HG03520 (cell line): ENCODE measurements at regions not wholly inside any gene's neighbourhood (a gene's known extent, or its start where the extent isn't known, plus 50 kb on each side); places are given as distances from the start of the nearest gene placed in this dataset.
"Not testable (repeated sequence)": the region's sequence is repeated elsewhere in the genome, so short reads cannot be mapped to it uniquely, and the experiment has no call there.

Source experiments
- ATAC-seq: cut with Tn5 transposase; IDR thresholded peaks from one replicate; pipeline ENCODE4 v1.9.1; 2021; ENCODE audit warnings: mild to moderate bottlenecking, moderate library complexity; ENCODE audit not compliant: unreplicated experiment

DNA sequence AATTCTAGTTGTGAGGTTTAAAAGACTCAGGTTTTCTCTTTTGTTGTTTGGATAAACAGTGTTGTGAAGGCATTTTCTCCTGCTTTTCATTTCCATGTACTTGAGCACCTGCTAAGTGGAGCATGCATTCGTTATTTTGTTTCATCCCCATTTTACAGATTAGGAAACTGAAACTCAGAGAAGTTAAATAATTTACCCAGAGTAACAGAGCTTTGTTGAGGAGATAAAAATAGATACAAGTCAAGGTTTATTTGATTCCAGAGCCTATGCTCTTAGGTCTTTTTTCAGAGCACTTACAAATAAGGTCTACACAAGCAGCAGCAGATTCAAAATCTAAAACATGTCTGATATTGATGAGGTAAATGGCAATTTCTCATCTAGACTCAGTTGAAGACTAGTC is 254.7 kb upstream of the PTBP2 start:
- no peak for ATAC-seq

- ATAC-seq = not testable (repeated sequence)
These were observed 251.9 kb upstream of the PTBP2 start for GRCh38 chr1:96469726-96470125.

DNA sequence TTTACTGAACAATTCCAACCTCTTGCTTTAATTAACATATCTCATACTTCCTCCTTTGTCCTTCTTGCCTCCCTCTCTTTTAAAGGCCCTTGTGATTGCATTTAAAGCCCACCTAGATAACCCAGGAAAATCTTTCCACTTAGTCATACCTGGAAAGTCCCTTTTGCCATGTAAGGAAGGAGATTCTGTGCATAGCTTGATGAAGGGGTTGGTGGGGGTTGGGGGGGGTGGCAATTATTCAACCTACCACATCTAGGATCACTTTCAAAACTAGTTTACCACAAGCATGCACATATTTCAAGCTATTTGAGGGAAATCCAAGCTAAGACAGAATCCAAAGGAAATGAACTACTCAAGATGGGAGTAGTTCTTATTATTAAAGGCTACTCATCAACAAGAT is 249.1 kb upstream of the PTBP2 start:
- no peak for ATAC-seq

DNA sequence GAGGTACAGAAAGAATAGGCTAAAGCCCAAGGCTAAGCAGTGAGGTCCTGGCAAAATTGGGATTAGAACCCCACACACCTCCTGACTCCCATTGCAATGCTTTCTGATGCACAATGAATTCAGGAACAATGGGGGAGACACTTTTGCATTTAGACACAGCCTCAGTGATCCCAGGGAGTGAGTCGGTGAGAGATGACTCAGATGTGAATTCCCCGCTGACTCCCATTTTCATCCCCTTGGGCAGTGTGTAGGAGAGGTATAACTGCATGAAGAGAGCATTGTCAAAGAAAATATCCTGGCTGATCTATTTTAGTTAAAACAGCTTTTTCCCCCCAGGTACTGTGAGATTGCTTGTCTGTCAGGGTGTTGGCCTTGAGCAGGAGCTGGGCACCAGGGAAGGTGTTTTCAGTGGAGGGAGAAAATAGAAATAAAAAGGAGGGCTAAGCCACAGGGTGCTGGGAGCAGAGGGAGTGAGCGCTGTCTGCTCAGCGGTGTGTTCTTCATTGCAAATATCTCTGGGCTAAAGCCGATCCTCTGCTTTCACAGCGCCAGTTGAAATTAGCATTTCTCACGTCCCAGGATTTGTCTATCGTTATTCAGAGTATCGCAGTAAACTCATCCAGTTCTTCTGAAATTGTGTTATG is 247.7 kb upstream of the PTBP2 start:
- ATAC-seq = no peak

DNA sequence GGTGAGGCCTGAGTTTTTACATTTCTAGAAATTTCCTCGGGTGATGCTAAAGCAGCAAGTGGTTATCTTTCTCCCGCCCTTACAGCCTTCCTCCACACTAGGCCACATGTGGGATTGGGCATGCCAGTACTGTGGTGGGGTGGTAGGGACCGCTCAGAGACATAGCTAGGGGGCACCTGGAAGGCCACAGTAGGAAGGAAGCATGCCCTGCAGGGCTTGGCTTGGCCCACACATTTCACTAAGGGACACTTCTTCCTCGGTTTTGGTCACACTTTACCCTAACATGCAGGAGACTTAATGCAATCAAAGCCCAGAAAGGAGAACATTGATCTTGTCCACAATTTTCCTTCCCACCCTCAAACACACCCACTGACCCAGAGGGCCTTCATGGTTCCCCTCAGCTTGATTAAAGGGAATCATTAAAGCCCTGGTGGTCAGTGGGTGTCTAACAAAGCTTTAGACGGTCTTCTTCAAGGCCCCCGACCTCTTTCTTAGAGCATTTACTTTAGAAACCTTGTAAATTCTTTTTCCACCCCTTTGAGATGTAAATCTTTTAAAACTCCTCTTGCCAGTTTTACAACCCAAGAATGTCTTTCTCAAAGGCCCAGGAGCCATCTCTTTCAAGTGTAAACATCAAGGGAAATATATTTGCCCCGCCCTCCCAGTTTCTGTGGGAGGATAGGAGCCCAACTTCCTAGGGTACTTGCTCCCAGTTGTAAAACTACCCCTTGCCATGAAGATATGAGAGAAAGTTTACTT is 246.4 kb upstream of the PTBP2 start:
- no peak for ATAC-seq

- no peak for ATAC-seq
These were observed 245.7 kb upstream of the PTBP2 start for GRCh38 chr1:96475903-96476302.

GRCh38 chr1:96478228-96478627 is 243.4 kb upstream of the PTBP2 start:
- no peak for ATAC-seq

GRCh38 chr1:96481409-96481808 is 240.2 kb upstream of the PTBP2 start:
- no peak for ATAC-seq

GRCh38 chr1:96482616-96483015 is 239.0 kb upstream of the PTBP2 start:
- no peak for ATAC-seq

DNA sequence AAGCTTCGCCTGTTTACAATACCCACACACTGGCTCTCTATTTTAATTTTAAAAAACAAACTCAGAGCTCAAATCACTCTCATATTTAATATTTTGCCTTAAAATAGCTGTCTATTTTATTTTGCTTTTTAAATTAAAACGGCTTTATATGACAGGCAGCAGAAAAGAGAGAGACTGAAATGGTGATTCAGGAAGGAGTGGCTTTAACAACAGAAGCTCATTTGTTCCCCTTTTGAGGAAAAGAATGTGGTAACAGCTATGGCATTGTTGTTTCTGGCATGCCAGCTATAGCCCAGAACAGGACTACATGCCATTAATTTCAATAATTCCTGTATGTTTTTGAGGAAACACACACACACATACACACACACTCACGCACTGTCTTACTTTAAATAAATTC is 234.2 kb upstream of the PTBP2 start:
- no peak for ATAC-seq

- no peak for ATAC-seq
These were observed 233.6 kb upstream of the PTBP2 start for GRCh38 chr1:96487971-96488370.

- ATAC-seq = peak; percentile 60
These were observed 232.8 kb upstream of the PTBP2 start for GRCh38 chr1:96488777-96489176.

DNA sequence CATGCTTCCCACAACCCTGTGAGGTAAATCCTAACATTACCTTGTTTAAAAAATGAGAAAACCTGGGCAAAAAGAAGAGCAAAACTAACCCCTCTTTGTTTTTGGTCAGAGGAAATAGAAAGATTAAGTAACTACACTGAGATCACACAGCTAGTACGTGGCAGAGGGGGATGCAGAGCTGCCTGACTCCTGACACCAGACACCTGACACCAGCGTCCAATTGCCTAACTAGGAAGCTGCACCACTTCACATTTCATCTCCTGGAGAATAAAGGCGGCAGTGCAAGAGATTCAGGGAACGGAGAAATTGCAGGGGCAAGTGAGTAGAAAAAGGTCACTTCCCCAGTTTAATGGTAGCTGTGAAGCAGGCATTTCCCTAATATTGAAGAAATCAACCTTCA is 229.3 kb upstream of the PTBP2 start:
- no peak for ATAC-seq

- no peak for ATAC-seq
These were observed 222.7 kb upstream of the PTBP2 start for GRCh38 chr1:96498744-96499340.

DNA sequence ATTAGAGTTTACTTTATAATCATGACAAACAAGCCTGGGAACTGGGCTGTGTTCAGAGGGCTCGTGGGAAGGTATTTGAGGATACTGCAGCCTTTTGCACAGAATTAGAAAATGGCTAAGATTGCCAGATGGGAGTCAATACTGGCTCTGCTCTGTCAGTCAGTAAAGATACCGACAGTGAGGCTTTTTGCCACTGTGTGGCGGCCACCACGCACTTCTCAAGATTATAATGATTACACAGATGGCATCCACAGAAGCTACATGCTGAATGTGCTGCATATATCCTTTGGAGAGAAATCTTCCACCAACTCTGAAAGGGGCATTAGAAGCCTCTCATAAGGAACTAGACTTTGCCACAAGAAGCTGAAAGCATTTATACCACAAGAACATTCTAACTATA is 213.4 kb upstream of the PTBP2 start:
- ATAC-seq = no peak

DNA sequence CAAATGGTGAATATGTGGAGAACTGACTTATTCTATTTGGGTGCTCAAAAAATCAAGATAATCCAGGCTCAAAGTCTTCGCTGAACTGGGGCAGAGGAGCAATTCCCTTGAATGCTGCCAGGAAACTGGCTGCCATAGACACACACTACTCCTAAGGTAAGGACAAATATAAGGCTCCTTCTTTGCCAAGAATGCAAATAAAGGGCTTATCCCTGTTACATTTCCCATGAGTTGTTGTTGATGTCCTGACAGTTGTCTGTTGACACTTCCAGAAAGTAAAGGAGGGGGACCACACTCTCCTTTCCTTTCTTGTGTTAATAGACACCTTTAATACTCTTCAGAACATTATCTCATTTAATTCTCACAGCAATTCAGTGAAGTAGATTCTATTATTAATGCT is 212.2 kb upstream of the PTBP2 start:
- ATAC-seq = no peak

GRCh38 chr1:96509951-96510350 is 211.6 kb upstream of the PTBP2 start:
- ATAC-seq = no peak

DNA sequence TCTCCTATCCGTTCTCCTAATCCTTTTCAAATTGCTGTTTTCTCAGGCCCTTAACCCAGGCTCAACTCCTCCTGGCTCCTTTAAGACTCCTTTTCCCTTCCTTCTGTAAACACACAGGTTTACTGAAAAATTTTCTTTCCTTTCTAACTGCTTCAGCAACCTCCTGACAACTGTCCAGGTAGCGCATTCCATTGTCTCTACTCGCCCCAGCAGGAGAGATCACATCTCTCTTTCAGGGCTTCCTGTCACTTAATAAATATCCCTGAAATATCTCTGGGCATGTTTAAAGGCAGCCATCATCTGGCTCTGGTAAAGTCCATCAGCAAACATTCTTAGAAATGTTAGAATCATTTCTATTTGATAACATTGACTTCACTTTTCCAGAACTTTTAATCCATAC is 211.2 kb upstream of the PTBP2 start:
- no peak for ATAC-seq

- ATAC-seq = no peak
These were observed 210.7 kb upstream of the PTBP2 start for GRCh38 chr1:96510911-96511310.

GRCh38 chr1:96513136-96513535 is 208.4 kb upstream of the PTBP2 start:
- ATAC-seq = no peak

GRCh38 chr1:96515430-96515829 is 206.2 kb upstream of the PTBP2 start:
- ATAC-seq = peak; percentile 89

DNA sequence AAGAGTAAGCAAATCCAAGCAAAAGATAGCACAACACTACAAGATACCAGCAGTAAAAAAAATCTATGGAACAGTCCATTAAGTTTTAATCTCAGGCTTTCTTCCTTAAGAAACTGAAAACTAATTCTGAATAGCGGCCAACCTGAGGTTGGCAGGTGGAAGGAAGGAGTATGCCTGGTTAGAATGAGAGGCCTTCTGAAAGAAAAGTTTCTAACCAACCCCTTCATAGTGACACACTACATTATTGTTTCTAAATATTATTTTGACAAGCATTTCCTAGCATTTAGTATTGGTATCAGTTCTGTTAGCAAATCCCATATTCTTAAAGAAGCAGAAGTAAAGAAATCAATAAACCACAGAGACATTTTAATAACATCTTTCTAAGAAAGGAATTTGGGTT is 205.7 kb upstream of the PTBP2 start:
- ATAC-seq = peak; percentile 42
